Neutrophil (primary cell): ENCODE measurements at regions not wholly inside any gene's neighbourhood (a gene's known extent, or its start where the extent isn't known, plus 50 kb on each side); places are given as distances from the start of the nearest gene placed in this dataset.

Experiments used
- H3K27ac ChIP-seq: fragments of 200-600 bp; sonication (generic); 2 replicates; pipeline ENCODE4 v1.5.1; 2016; ENCODE audit warnings: mild to moderate bottlenecking, moderate library complexity
- H3K27me3 ChIP-seq: fragments of 200-600 bp; sonication (generic); 2 replicates; pipeline ENCODE4 v1.6.0; 2016; ENCODE audit warnings: mild to moderate bottlenecking
- H3K36me3 ChIP-seq: fragments of 200-600 bp; sonication (generic); 2 replicates; pipeline ENCODE4 v1.5.1; 2017
- H3K4me1 ChIP-seq, 2 experiments: fragments of 200-600 bp in 1 of 2; sonication (generic) in 1 of 2; 1 replicate in 1 of 2; 2 replicates in 1 of 2; pipeline versions ENCODE4 v1.5.1 to v1.6.1; 2013 to 2016; ENCODE audit warnings: low read depth in 1 of 2, low read length in 1 of 2, mild to moderate bottlenecking in 1 of 2, moderate library complexity in 1 of 2; ENCODE audit not compliant: control insufficient read depth in 1 of 2, insufficient read depth in 1 of 2
- H3K4me3 ChIP-seq, 2 experiments: fragments of 200-600 bp in 1 of 2; sonication (generic) in 1 of 2; 1 replicate in 1 of 2; 2 replicates in 1 of 2; pipeline ENCODE4 v1.5.1; 2013 to 2016; ENCODE audit warnings: low read depth in 1 of 2, low read length in 1 of 2, mild to moderate bottlenecking in 1 of 2, moderate library complexity in 1 of 2
- H3K9me3 ChIP-seq: fragments of 200-600 bp; sonication (generic); 2 replicates; pipeline ENCODE4 v1.5.1; 2016
- TF ChIP-seq, protein P1 (sequence below): fragments of 200-600 bp; sonication (generic); IDR thresholded peaks from 2 replicates; pipeline ENCODE4 v1.5.1; 2016; ENCODE audit warnings: antibody characterized with exemption

DNA sequence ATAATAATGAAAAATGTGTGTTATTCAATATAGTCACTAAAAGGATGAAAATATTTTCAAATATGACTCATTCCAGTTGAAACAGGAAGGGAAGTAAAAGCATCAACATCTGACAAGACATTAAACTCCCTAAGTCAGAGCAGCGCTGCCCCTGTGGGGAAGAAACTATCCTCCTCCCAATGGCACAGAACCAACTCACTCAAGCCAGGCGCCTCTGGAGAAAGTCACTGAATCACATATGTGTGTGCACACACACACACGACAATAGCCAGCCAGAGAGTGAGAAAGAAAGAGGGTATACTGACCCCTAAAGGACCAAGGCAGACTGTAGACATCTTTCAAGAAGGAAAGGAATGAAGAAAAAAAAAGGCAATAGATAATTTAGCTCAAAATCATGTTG is 126.9 kb downstream of the SETD4 start:
- Histone ChIP-seq H3K4me3 (no peak overlapping the region), H3K27ac (peak overlapping the region; percentile 82), H3K36me3 (no peaks in the 10 kb centered on the region), H3K27me3 (no peaks in the 10 kb centered on the region), H3K9me3 (no peaks in the 10 kb centered on the region), H3K4me1 (peaks cover 16 to 23% of the 10 kb centered on the region in 2 experiments)
- TF ChIP-seq, protein P1, sequence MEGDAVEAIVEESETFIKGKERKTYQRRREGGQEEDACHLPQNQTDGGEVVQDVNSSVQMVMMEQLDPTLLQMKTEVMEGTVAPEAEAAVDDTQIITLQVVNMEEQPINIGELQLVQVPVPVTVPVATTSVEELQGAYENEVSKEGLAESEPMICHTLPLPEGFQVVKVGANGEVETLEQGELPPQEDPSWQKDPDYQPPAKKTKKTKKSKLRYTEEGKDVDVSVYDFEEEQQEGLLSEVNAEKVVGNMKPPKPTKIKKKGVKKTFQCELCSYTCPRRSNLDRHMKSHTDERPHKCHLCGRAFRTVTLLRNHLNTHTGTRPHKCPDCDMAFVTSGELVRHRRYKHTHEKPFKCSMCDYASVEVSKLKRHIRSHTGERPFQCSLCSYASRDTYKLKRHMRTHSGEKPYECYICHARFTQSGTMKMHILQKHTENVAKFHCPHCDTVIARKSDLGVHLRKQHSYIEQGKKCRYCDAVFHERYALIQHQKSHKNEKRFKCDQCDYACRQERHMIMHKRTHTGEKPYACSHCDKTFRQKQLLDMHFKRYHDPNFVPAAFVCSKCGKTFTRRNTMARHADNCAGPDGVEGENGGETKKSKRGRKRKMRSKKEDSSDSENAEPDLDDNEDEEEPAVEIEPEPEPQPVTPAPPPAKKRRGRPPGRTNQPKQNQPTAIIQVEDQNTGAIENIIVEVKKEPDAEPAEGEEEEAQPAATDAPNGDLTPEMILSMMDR = no peak

DNA sequence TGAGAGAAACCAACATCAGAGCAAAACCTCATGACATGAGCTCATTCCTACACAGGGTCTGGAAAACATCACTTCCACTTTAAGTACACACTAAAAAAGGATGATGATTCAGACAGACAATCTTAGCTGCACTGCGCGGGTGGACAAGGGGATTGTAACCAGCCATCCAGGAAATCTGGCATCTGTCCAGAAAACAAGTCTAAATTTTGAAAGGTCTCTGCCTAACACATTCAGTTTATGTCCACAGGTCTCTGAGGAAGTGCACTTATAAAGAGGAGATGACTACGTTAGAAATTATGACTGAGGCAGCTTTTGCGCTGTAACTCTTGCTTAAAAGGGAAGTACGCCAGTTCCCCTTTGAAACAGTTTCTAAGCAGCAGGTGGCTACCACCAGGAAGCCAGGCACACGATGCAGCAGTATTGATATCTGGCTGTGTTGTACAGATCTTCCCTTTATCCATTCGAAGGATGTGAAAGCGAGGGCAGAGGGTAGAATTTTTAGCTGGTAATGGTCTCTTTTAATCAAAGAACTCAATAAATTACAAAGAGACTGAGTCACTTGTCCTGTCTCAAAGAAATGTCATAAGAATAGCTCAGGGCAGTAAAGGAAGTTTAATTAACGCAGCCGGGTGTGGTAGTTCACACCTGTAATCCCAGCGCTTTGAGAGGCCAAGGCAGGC is 128.0 kb downstream of the SETD4 start:
- TF ChIP-seq, protein P1 = no peak
- Histone ChIP-seq H3K36me3 (no peaks in the 10 kb centered on the region), H3K27me3 (no peaks in the 10 kb centered on the region), H3K9me3 (no peaks in the 10 kb centered on the region), H3K4me1 (peaks cover 16 to 23% of the 10 kb centered on the region in 2 experiments), H3K27ac (peak overlapping the region; percentile 82), H3K4me3 (peak overlapping the region; percentile 3 to 26)

DNA sequence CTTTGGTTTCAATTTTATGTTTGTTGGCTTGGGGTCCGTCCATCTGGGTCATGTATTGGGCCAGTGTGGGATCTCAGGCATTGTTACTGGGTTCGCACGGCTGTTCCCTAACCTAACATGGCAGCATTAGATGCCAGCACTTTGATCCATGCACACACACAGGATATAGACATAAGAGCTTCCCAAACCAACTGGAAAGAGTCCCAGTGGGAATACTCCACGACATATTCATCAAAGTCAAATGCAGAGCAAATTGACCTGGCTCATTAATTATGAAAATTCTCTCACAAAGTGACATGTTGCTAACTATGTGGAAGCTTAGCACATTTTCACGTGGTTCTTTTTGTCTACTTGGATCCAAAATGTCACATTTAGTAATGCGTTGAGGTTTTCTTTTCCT is 130.4 kb downstream of the SETD4 start:
- TF ChIP-seq, protein P1 = no peak
- Histone ChIP-seq H3K27ac (no peak overlapping the region), H3K4me3 (no peak overlapping the region)

DNA sequence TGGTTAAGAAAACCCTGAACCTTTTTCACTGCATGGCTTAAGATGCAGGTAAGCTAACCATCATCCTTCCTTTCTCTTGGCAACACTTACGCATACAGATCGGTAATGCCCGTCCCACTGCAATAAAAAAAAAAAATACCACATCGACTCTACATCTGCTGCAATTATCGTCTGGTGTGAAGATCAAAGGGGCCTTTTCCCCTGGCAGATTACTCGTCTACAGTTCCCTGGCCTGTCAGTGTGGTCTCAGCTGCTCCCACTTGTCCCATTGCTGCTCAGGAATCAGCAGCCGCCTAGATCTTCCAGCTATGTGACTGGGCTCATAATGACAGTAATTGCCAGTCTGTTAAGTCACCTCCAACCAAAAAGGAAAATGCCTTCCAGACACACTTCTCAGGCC is 133.1 kb downstream of the SETD4 start:
- no peak overlapping the region for H3K27ac ChIP-seq
- peaks cover 6 to 10% of the 10 kb centered on the region in 2 experiments for H3K4me1 ChIP-seq
- no peaks in the 10 kb centered on the region for H3K36me3 ChIP-seq
- H3K9me3 ChIP-seq = no peaks in the 10 kb centered on the region
- H3K4me3 ChIP-seq = no peak overlapping the region
- no peaks in the 10 kb centered on the region for H3K27me3 ChIP-seq
- TF ChIP-seq, protein P1 = no peak

More for the DNA sequence above, 130.4 kb downstream of the SETD4 start:
- Histone ChIP-seq H3K9me3 (no peaks in the 10 kb centered on the region), H3K27me3 (no peaks in the 10 kb centered on the region), H3K36me3 (no peaks in the 10 kb centered on the region), H3K4me1 (peaks cover 16 to 23% of the 10 kb centered on the region in 2 experiments)

DNA sequence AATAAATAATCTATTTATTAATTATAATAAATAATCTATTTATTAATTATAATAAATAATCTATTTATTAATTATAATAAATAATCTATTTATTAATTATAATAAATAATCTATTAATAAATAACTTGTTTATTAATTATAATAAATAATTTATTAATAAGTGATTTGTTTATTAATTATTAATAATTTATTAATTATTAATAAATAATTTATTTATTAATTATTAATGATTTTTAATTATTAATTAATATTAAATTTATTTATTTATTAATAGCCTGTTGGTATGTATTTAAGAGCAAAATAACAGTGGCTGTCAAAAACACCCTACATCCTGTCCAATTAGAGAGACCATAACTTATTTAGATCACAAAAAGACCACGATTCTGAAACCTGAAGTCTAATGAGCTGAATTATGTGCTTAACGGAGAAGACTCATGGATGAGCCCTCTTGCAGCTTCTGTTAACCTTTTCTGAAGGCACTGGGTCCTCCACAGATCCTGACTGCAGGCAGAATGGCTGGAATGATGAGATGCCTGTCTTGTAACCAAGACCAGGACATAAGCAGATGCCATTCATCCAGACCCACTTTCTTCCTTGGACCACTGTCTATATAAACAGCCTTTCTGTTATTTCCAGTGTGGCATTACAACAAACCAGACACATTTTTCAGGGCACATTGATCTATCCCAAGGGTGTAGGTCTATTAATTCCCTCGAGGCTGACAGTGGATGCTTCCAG is 134.2 kb downstream of the SETD4 start:
- no peaks in the 10 kb centered on the region for H3K4me1 ChIP-seq
- H3K36me3 ChIP-seq = no peaks in the 10 kb centered on the region
- no peak overlapping the region for H3K27ac ChIP-seq
- no peak overlapping the region for H3K4me3 ChIP-seq
- TF ChIP-seq, protein P1 = no peak
- no peaks in the 10 kb centered on the region for H3K27me3 ChIP-seq
- no peaks in the 10 kb centered on the region for H3K9me3 ChIP-seq
